ENCODE measurements at regions not wholly inside any gene's neighbourhood (a gene's known extent, or its start where the extent isn't known, plus 50 kb on each side); places are given as distances from the start of the nearest gene placed in this dataset.
"Not testable (repeated sequence)": the region's sequence is repeated elsewhere in the genome, so short reads cannot be mapped to it uniquely, and the experiment has no call there.

DNA sequence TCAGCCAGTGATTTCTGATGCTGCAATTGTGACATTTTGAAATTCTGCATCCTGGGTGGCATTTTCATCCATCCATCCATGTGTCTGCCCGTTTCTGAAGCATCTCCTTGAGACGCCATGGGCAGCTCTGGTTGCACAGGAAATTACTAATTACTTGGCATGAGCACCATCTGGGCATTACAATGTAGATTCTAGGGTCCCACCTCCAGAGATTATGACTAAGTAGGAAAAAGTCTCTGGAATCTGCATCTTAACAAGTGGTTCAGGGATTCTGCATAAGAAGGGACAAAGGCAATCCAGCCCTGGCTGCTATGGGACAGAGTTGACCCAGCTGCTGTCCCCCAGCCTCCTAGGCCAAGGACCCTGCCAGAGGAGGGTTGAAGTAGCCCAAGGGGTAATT lies 65.3 kb downstream of the CUZD1 start:
- no peak for DNase-seq

GRCh38 chr10:122779924-122780323 lies 65.7 kb downstream of the CUZD1 start:
- DNase-seq = no peak

DNA sequence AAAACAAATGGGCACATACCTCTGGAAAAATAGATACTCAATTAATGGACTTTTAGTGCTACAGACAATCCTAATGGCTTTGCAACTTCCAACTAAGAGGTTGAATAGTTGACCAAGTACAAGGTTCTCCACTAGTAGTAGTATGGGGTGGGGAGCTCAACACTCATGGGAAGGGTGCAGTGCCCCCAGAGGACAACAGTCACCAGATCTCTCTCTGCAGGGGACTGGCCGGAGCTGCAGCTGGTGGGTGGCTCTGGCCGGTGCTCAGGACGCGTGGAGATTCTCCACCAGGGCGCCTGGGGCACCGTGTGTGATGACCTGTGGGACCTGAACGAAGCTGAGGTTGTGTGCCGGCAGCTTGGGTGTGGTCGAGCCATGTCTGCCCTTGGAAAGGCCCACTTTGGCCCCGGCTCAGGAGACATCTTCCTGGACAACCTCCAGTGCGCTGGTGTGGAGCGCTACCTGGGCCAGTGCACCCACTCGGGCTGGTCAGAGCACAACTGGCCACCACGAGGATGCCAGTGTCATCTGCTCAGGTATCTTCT lies 68.1 kb downstream of the CUZD1 start:
- no peak for DNase-seq

GRCh38 chr10:122774231-122774630 lies 71.4 kb downstream of the CUZD1 start:
- peak in 2 of 14 donors; percentile 4 for DNase-seq

GRCh38 chr10:122771404-122771803 lies 71.8 kb upstream of the C10orf120 start:
- DNase-seq = not testable (repeated sequence)

DNA sequence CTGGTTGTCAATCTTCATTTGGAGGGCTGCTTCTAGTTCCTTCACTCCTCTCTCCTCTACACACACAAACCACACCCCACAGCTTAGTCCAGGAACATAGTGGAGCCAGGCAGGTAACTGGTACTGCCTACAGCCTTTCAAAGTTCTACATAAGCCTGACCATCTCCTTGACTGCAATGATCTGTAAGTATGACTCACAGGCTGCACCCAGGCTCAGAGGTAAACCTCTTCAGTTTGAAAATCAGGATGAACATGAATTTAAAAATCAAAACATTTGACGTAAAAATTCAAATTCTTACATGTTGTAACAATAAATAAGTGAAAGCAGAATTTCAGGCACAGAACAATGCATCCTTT lies 68.7 kb upstream of the C10orf120 start:
- DNase-seq = no peak

- no peak for DNase-seq
Observed at GRCh38 chr10:122767621-122768388, 68.2 kb upstream of the C10orf120 start.

DNA sequence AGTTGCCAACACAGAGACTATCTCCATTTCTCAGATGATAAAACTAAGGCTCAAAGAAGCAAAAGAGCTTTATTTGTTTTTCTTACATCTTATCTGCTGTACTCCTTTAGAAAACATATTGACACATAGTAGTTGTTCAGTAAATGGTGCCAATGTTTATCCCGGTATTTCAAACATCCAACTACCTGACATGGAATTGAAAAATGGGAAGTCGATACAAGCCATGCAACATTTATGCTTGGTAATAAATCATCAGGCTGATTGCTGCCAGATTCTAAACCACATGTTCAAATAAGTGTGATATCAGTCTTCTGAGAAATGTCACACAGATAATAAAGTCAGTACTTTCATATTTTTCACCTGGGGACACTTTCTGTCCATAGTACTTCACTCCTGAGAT lies 65.8 kb upstream of the C10orf120 start:
- DNase-seq = no peak

- DNase-seq = no peak
Observed at GRCh38 chr10:122756656-122757055, 57.0 kb upstream of the C10orf120 start.

GRCh38 chr10:122754491-122755235 lies 55.0 kb upstream of the C10orf120 start:
- no peak for DNase-seq

- DNase-seq = no peak
Observed at GRCh38 chr10:122749886-122750285, 50.2 kb upstream of the C10orf120 start.
